ENCODE measurements at regions not wholly inside any gene's neighbourhood (a gene's known extent, or its start where the extent isn't known, plus 50 kb on each side); places are given as distances from the start of the nearest gene placed in this dataset.

- no peak for DNase-seq
Observed at GRCh38 chr5:126184474-126184873, 238.7 kb upstream of the GRAMD2B start.

- DNase-seq = no peak
Observed at GRCh38 chr5:126186210-126186609, 237.0 kb upstream of the GRAMD2B start.

- DNase-seq = peak; percentile 5
Observed at GRCh38 chr5:126188804-126189203, 234.4 kb upstream of the GRAMD2B start.

GRCh38 chr5:126189231-126189630 is 234.0 kb upstream of the GRAMD2B start:
- DNase-seq = no peak

GRCh38 chr5:126189862-126190261 is 233.3 kb upstream of the GRAMD2B start:
- DNase-seq = no peak

GRCh38 chr5:126192226-126192625 is 231.0 kb upstream of the GRAMD2B start:
- no peak for DNase-seq

GRCh38 chr5:126195410-126196100 is 227.7 kb upstream of the GRAMD2B start:
- DNase-seq = no peak

GRCh38 chr5:126198531-126198930 is 224.7 kb upstream of the GRAMD2B start:
- no peak for DNase-seq

GRCh38 chr5:126199467-126199866 is 223.7 kb upstream of the GRAMD2B start:
- DNase-seq = no peak

GRCh38 chr5:126208691-126209090 is 214.5 kb upstream of the GRAMD2B start:
- DNase-seq = no peak

- no peak for DNase-seq
Observed at GRCh38 chr5:126210955-126211354, 212.3 kb upstream of the GRAMD2B start.

- DNase-seq = no peak
Observed at GRCh38 chr5:126219616-126220015, 203.6 kb upstream of the GRAMD2B start.

GRCh38 chr5:126220725-126221124 is 202.5 kb upstream of the GRAMD2B start:
- no peak for DNase-seq

- DNase-seq = no peak
Observed at GRCh38 chr5:126228934-126229333, 194.3 kb upstream of the GRAMD2B start.

GRCh38 chr5:126233256-126233655 is 190.0 kb upstream of the GRAMD2B start:
- DNase-seq = peak; percentile 11

GRCh38 chr5:126234563-126235195 is 188.5 kb upstream of the GRAMD2B start:
- DNase-seq = peak; percentile 14

- DNase-seq = no peak
Observed at GRCh38 chr5:126235628-126236027, 187.6 kb upstream of the GRAMD2B start.

GRCh38 chr5:126236994-126237393 is 186.2 kb upstream of the GRAMD2B start:
- peak; percentile 10 for DNase-seq

- no peak for DNase-seq
Observed at GRCh38 chr5:126248611-126249010, 174.6 kb upstream of the GRAMD2B start.

- no peak for DNase-seq
Observed at GRCh38 chr5:126251024-126251423, 172.2 kb upstream of the GRAMD2B start.

- no peak for DNase-seq
Observed at GRCh38 chr5:126253406-126253805, 169.8 kb upstream of the GRAMD2B start.

GRCh38 chr5:126263591-126264184 is 159.5 kb upstream of the GRAMD2B start:
- DNase-seq = no peak

- no peak for DNase-seq
Observed at GRCh38 chr5:126265917-126266316, 157.3 kb upstream of the GRAMD2B start.

- no peak for DNase-seq
Observed at GRCh38 chr5:126267438-126267837, 155.8 kb upstream of the GRAMD2B start.
